Left ventricle myocardium inferior (tissue), 1 donor: ENCODE measurements at regions not wholly inside any gene's neighbourhood (a gene's known extent, or its start where the extent isn't known, plus 50 kb on each side); places are given as distances from the start of the nearest gene placed in this dataset.
"Not testable (repeated sequence)": the region's sequence is repeated elsewhere in the genome, so short reads cannot be mapped to it uniquely, and the experiment has no call there.

Experiments used
- DNase-seq: peaks from one replicate; pipeline ENCODE4 v3.0.0-alpha.2; 2020
- H3K27ac ChIP-seq: fragments of 200-600 bp; replicated peaks from 2 replicates; pipeline ENCODE4 v1.8.0; 2021
- H3K27me3 ChIP-seq: fragments of 200-600 bp; 2 replicates; pipeline ENCODE4 v1.8.0; 2021; ENCODE audit warnings: low read depth
- H3K36me3 ChIP-seq: fragments of 200-600 bp; 2 replicates; pipeline ENCODE4 v1.8.0; 2021
- H3K4me1 ChIP-seq: fragments of 200-600 bp; 2 replicates; pipeline ENCODE4 v1.8.0; 2021
- H3K4me3 ChIP-seq: fragments of 200-600 bp; 2 replicates; pipeline ENCODE4 v1.8.0; 2021; ENCODE audit warnings: mild to moderate bottlenecking, moderate library complexity
- H3K9me3 ChIP-seq: fragments of 200-600 bp; replicated peaks from 2 replicates; pipeline ENCODE4 v1.8.0; 2021
- CTCF ChIP-seq: fragments of 200-600 bp; IDR thresholded peaks from 2 replicates; pipeline ENCODE4 v1.8.0; 2021; ENCODE audit warnings: antibody characterized with exemption, mild to moderate bottlenecking, borderline replicate concordance
- intact Hi-C: fragments of 100-400 bp; cut with micrococcal nuclease; formaldehyde crosslinking; loops from one replicate; pipeline ENCODE4 v1.11.0; 2022
- donor health status: DM: no; HTN: yes; CAD: no; lungs with severe emphysema.

GRCh38 chr12:25699454-25699853, 146.4 kb upstream of the LMNTD1 start:
- Histone ChIP-seq H3K36me3 (no peaks in the 10 kb centered on the region), H3K9me3 (peaks cover 10% of the 10 kb centered on the region), H3K27ac (no peak overlapping the region), H3K27me3 (no peaks in the 10 kb centered on the region), H3K4me1 (no peaks in the 10 kb centered on the region), H3K4me3 (no peak overlapping the region)
- intact Hi-C loops, result no loop called here
- TF ChIP-seq CTCF, result no peak
- no peak for DNase-seq

- DNase-seq, result no peak
- H3K9me3 ChIP-seq, result peaks cover 17% of the 10 kb centered on the region
- H3K4me3 ChIP-seq, result no peak overlapping the region
- H3K4me1 ChIP-seq, result no peaks in the 10 kb centered on the region
- no peaks in the 10 kb centered on the region for H3K36me3 ChIP-seq
- intact Hi-C loops, result no loop called here
- no peaks in the 10 kb centered on the region for H3K27me3 ChIP-seq
- H3K27ac ChIP-seq, result no peak overlapping the region
- no peak for TF ChIP-seq CTCF
Observed at GRCh38 chr12:25701290-25701689, 148.2 kb upstream of the LMNTD1 start.

GRCh38 chr12:25702553-25702952, 149.5 kb upstream of the LMNTD1 start:
- Histone ChIP-seq H3K36me3 (peaks cover 2% of the 10 kb centered on the region), H3K4me1 (no peaks in the 10 kb centered on the region), H3K27ac (no peak overlapping the region), H3K27me3 (no peaks in the 10 kb centered on the region), H3K4me3 (no peak overlapping the region), H3K9me3 (peaks cover 23% of the 10 kb centered on the region)
- intact Hi-C loops, result no loop called here
- TF ChIP-seq CTCF, result no peak
- no peak for DNase-seq

- Histone ChIP-seq H3K27ac (no peak overlapping the region), H3K4me3 (no peak overlapping the region), H3K9me3 (peaks cover 33% of the 10 kb centered on the region), H3K27me3 (no peaks in the 10 kb centered on the region), H3K4me1 (no peaks in the 10 kb centered on the region), H3K36me3 (peaks cover 2% of the 10 kb centered on the region)
- TF ChIP-seq CTCF, result no peak
- DNase-seq, result no peak
- intact Hi-C loops, result loop anchor here (5.0 kb wide), 1 partner anchor 337 kb away; no protein-coding TSS in a partner anchor
Observed at GRCh38 chr12:25705261-25705660, 152.2 kb upstream of the LMNTD1 start.

- H3K4me1 ChIP-seq, H3K4me3 ChIP-seq, H3K27ac ChIP-seq, H3K36me3 ChIP-seq, H3K27me3 ChIP-seq, DNase-seq: not testable (repeated sequence)
- H3K9me3 ChIP-seq, result peaks cover 47% of the 10 kb centered on the region
- intact Hi-C loops, result loop anchor here (5.0 kb wide), 1 partner anchor 336 kb away; no protein-coding TSS in a partner anchor
Observed at GRCh38 chr12:25706646-25707045, 153.6 kb upstream of the LMNTD1 start.

GRCh38 chr12:25707056-25707455, 154.0 kb upstream of the LMNTD1 start:
- Histone ChIP-seq H3K4me1 (no peaks in the 10 kb centered on the region), H3K9me3 (peaks cover 48% of the 10 kb centered on the region), H3K4me3 (no peak overlapping the region), H3K27ac (no peak overlapping the region), H3K27me3 (no peaks in the 10 kb centered on the region), H3K36me3 (peaks cover 2% of the 10 kb centered on the region)
- TF ChIP-seq CTCF, result no peak
- intact Hi-C loops, result loop anchor here (5.0 kb wide), 1 partner anchor 335 kb away; no protein-coding TSS in a partner anchor
- no peak for DNase-seq
